NCI-H460 (cell line): ENCODE measurements at regions not wholly inside any gene's neighbourhood (a gene's known extent, or its start where the extent isn't known, plus 50 kb on each side); places are given as distances from the start of the nearest gene placed in this dataset.

Experiments used
- DNase-seq: peaks from one replicate; pipeline ENCODE4 v3.0.0-alpha.2; 2016; ENCODE audit warnings: low read depth; ENCODE audit errors: extremely low read depth

GRCh38 chr2:129113776-129114175 is 795.1 kb upstream of the HS6ST1 start:
- DNase-seq, result no peak

DNA sequence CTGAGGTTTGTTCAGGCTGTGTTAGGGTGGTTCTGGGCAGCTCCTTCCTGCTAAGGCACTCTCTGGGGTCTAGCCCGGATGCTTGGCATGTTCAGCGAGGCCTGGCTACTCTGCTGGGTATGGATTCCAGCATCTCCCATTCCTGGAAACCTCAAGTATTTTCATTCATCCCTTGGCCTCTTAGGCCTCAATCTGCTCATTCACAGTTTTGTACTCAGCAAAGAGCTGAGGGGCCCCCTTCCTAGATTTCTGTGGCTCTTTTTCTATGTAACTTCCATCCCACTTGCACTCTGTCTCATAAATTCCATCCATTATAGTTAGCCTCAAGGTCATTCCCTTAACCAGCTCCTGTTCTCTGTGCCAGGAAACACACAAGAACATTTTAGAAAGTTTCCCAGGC is 798.8 kb upstream of the HS6ST1 start:
- DNase-seq, result no peak

DNA sequence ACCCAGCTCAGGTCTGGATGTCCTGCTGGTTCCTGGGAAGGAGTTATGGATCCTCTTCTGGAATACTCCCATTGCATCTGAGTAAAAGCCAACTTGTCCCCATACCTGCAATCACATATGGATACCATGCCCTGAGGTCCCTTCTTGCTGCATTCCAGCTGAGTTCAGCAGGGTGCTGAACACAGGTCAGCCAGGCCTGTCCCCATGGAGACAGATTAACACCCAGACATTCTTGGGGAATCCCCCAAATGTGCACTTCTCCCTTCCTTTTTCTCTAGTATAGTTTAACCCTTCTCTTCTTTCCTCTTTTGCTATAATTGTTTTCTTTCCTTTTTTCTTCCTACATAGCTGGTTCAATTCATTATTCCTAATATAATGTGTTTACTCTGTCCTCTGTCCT is 799.6 kb upstream of the HS6ST1 start:
- DNase-seq, result no peak

DNA sequence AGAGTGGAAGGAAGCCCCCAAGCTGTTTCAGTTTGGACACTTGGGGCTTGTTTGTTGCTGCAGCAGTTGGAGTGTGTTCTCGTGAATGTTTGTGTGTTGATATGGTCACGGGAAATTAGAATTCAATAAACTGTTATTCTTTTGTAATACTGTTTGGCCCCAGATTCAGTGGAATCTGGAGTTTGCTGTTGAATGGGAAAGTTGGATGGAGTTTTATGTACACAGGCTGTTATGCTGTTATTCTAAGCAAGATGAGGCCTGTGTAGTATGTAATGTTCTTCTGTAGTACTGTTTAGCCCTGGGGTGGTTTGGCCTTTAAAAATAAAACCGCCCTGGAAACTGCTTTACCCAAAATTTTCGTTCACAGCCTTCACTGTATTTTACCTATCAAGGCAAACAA is 810.4 kb upstream of the HS6ST1 start:
- no peak for DNase-seq

DNA sequence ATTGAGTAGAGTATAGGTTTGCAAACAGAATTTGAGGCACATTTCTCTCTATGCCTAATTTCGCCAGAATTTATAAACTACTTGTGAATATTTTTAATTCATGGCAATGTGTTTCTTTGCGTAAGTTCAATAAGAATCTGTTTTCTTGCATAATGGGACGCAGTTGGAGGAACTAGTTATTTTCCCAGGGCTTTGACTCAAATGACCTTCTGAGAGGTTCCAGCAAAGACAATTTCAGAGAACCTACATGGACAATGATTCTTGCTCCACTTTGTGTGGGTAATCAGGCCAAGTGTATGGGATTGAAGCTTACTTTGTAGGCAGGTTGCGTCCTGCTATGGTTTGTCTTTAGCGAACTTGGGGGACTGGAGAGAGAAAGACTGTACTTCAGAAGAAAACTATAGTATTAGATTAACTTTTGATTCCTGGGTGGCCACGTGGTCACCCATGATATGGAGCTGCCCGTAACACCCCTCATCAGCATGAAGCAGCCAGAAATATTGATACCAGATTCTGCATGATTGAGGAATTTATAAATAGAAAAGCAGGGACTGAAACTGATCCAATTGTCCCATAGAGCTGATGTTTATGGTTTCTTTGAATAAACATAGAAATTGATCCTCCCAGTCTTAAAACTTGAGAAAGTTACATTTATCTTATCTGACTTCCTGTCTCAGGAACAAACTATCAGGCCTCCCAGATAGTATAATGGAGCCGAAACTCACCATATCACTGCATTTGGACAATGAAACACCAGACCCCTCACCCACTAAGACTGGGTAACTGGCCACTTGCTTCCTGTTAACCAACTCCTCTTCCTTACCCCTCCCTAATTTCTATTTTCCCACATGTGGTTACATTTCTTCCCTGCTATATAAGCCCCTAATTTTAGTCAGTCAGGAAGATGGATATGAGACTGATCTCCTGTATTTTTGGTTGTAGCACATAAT is 815.3 kb upstream of the HS6ST1 start:
- DNase-seq, result no peak

DNA sequence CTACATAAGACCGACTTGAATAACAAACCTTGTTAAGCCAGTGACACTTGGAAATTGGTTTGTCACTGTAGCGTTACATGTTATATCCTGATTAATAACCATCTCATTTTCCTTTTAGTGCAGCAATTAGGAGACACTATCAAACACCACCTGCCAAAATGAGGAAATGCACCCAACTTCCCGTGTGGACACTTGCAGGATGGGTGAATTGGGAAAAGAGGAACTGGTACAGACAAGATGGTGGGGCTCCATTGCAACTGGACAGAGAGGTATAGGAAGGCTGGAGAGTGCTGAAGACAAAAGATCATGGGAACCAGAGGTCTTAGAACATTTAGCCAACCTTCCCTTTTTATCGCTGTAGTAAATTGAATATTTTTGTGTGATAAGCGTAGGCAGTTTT is 816.3 kb upstream of the HS6ST1 start:
- no peak for DNase-seq

DNA sequence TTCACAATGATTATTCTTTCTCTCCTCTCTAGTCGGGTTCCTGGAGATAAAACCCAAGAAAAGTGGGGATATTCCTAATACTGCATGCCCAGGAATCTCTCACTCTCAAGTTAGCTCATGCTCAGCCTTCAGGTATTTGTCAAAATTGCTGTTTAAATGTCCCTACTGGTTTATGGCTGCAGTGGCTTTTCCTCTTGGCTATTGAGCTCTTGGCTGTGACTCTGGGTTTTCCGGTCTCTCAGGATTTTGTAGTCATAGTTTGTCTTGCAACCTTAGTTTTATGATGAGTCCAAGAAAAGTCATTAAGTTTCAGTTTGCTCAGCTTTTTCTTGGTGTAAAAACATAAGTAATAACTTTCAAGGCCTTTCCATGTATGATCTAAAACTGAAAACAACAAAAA is 820.7 kb upstream of the HS6ST1 start:
- no peak for DNase-seq

- no peak for DNase-seq
Measured at GRCh38 chr2:129142465-129142864, 823.8 kb upstream of the HS6ST1 start.

- no peak for DNase-seq
Measured at GRCh38 chr2:129144082-129144791, 825.6 kb upstream of the HS6ST1 start.

- no peak for DNase-seq
Measured at GRCh38 chr2:129152514-129152913, 827.0 kb upstream of the RAB6C start.

GRCh38 chr2:129160879-129161278 is 818.6 kb upstream of the RAB6C start:
- DNase-seq, result no peak

GRCh38 chr2:129164220-129164949 is 815.1 kb upstream of the RAB6C start:
- DNase-seq, result no peak

- no peak for DNase-seq
Measured at GRCh38 chr2:129165006-129165405, 814.5 kb upstream of the RAB6C start.

DNA sequence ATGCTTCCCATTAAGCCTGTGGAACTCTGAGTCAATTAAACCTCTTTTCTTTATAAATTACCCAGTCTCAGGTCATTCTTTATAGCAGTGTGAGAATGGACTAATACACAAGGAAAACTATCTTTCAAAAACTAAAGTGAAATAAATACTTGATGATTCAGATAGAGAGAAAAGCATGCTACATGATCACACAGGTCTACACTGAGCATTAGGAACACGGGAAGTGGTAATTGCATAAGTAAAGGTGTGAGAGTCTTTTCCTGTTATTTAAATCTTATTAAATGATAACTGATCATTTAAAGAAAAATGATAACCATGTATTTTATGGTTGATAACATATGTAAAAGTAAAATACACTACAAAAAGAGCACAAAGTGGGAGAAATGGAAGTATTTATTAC is 812.0 kb upstream of the RAB6C start:
- DNase-seq, result no peak

- DNase-seq, result no peak
Measured at GRCh38 chr2:129170570-129170969, 808.9 kb upstream of the RAB6C start.

GRCh38 chr2:129174143-129174542 is 805.3 kb upstream of the RAB6C start:
- DNase-seq, result no peak

DNA sequence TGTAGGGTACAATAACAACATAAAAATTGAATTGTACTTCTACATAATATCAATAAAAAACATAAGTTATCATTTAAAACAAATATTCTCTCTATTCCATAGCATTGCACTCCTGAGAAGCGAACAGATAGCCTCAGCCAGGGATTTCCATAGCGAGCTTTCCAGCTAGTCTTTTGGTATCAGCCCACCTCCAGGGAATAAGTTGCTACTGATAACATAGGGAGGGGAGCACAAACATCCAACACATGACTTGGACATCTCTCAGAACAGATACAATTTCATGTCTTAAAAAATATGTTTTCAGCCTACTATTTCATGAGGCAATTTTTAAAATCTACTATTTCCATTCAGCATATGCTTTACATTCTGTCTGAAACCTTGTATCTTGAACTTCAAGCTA is 804.4 kb upstream of the RAB6C start:
- DNase-seq, result no peak

DNA sequence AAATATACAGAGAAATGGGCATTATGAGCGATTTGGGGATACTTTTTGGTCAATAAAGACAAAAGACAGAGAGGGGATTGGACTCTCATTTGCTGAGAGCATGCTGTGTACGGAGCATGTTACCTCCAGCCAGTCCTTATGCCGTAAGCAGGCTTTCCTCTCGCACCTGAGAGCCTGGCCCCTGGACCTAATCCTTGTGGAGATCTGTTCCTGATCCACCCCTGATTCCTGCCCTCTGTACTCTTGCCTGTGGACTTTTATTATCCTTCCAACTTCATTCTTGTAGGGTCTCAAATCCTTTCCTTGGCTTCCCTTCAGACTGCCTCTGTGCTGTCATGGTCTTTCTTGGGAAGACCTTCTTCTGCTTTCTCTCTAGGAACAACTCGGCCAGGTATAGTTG is 803.1 kb upstream of the RAB6C start:
- DNase-seq, result no peak

GRCh38 chr2:129178356-129178755 is 801.1 kb upstream of the RAB6C start:
- DNase-seq, result no peak

GRCh38 chr2:129179199-129179598 is 800.3 kb upstream of the RAB6C start:
- no peak for DNase-seq

GRCh38 chr2:129180124-129180716 is 799.2 kb upstream of the RAB6C start:
- DNase-seq, result no peak
